Aorta (tissue), 5 donors: ENCODE measurements at regions not wholly inside any gene's neighbourhood (a gene's known extent, or its start where the extent isn't known, plus 50 kb on each side); places are given as distances from the start of the nearest gene placed in this dataset.
"Not testable (repeated sequence)": the region's sequence is repeated elsewhere in the genome, so short reads cannot be mapped to it uniquely, and the experiment has no call there.

ENCODE experiments used
- ATAC-seq: fragments of 200-7000 bp; cut with Tn5 transposase; one replicate; pipeline ENCODE4 v1.9.1; 2022; ENCODE audit warnings: moderate library complexity; ENCODE audit not compliant: low FRiP score
- DNase-seq, 2 donors: peaks; one replicate each; pipeline ENCODE4 v3.0.0-alpha.2; 2020
- H3K27ac ChIP-seq, 2 donors: one replicate each; pipeline ENCODE4 v1.5.1; 2013; ENCODE audit warnings: low read length in 2 of 2, mild to moderate bottlenecking in 2 of 2, moderate library complexity in 2 of 2, control low read depth in 1 of 2, inconsistent platforms in 1 of 2, low read depth in 1 of 2
- H3K27me3 ChIP-seq, 2 donors: one replicate each; pipeline ENCODE4 v1.6.1; 2013; ENCODE audit warnings: control low read depth in 1 of 2, low read length in 1 of 2, mild to moderate bottlenecking in 1 of 2, moderate library complexity in 1 of 2; ENCODE audit not compliant: insufficient read depth in 2 of 2, control insufficient read depth in 1 of 2
- H3K36me3 ChIP-seq, 2 donors: one replicate each; pipeline ENCODE4 v1.6.1; 2013; ENCODE audit warnings: control low read depth in 1 of 2, low read length in 1 of 2, mild to moderate bottlenecking in 1 of 2; ENCODE audit not compliant: insufficient read depth in 2 of 2, control insufficient read depth in 1 of 2
- H3K4me1 ChIP-seq, 2 donors: one replicate each; pipeline ENCODE4 v1.6.1; 2013; ENCODE audit warnings: low read length in 2 of 2, control low read depth in 1 of 2, mild to moderate bottlenecking in 1 of 2, moderate library complexity in 1 of 2; ENCODE audit not compliant: insufficient read depth in 2 of 2, control insufficient read depth in 1 of 2
- H3K4me3 ChIP-seq, 2 donors: one replicate each; pipeline ENCODE4 v1.5.1; 2013; ENCODE audit warnings: low read length in 2 of 2, control low read depth in 1 of 2, mild to moderate bottlenecking in 1 of 2
- H3K9me3 ChIP-seq: one replicate; pipeline ENCODE4 v1.6.1; 2013; ENCODE audit warnings: mild to moderate bottlenecking, low read length; ENCODE audit not compliant: control insufficient read depth
- WGBS, 2 donors: extraction: QIAGEN DNeasy Blood & Tissue Kit; methylation state at CpG; one replicate each; pipeline ENCODE4 v1.1.7; 2013; 5-methylcytosine and 5-hydroxymethylcytosine counted together
- intact Hi-C, 2 donors: fragments of 100-400 bp; cut with DNase I; formaldehyde crosslinking; loops; one replicate each; pipeline versions ENCODE4 v1.14.2 to v1.15.0; 2022
- donor health status: healthy with polysubstance abuse.
- donor health status: Bipolar disorder and iron deficiency.
- donor health status: DM: no; HTN: no; CAD: no.
- donor health status: DM: no; HTN: no; CAD: no.
- donor health status: DM: yes; HTN: yes; CAD: no.

- H3K27me3 ChIP-seq = no peaks in the 10 kb centered on the region
- H3K9me3 ChIP-seq = peaks cover 3% of the 10 kb centered on the region
- intact Hi-C loops = no loop called here
- no peaks in the 10 kb centered on the region for H3K4me1 ChIP-seq
- H3K4me3 ChIP-seq = no peak overlapping the region
- H3K36me3 ChIP-seq = no peaks in the 10 kb centered on the region
- no peak for ATAC-seq
- no peak for DNase-seq
- WGBS, 2 donors = 59 to 66% methylated on average over 7 of the region's 7 CpGs
- H3K27ac ChIP-seq = no peak overlapping the region
Measured at GRCh38 chr5:130316971-130317680, 412.9 kb downstream of the CHSY3 start.

- no peaks in the 10 kb centered on the region for H3K9me3 ChIP-seq
- no peak for ATAC-seq
- no peaks in the 10 kb centered on the region for H3K27me3 ChIP-seq
- 95 to 98% methylated on average over 1 of the region's 1 CpG for WGBS, 2 donors
- DNase-seq = no peak
- intact Hi-C loops = no loop called here
- H3K27ac ChIP-seq = no peak overlapping the region
- no peak overlapping the region for H3K4me3 ChIP-seq
- no peaks in the 10 kb centered on the region for H3K36me3 ChIP-seq
- H3K4me1 ChIP-seq = no peaks in the 10 kb centered on the region
Measured at GRCh38 chr5:130295235-130295634, 391.0 kb downstream of the CHSY3 start.

- DNase-seq, H3K36me3 ChIP-seq, ATAC-seq, H3K4me3 ChIP-seq, intact Hi-C loops, H3K27me3 ChIP-seq, H3K4me1 ChIP-seq, H3K9me3 ChIP-seq, H3K27ac ChIP-seq: not testable (repeated sequence)
- 99 to 100% methylated on average over 3 of the region's 3 CpGs for WGBS, 2 donors
Measured at GRCh38 chr5:130294798-130295197, 390.5 kb downstream of the CHSY3 start.

- Histone ChIP-seq H3K4me1 (peaks cover 0 to 4% of the 10 kb centered on the region in 2 donors), H3K4me3 (no peak overlapping the region), H3K36me3 (no peaks in the 10 kb centered on the region), H3K9me3 (no peaks in the 10 kb centered on the region), H3K27ac (no peak overlapping the region), H3K27me3 (no peaks in the 10 kb centered on the region)
- no peak for DNase-seq
- WGBS, 2 donors = 95% methylated on average over 2 of the region's 2 CpGs
- ATAC-seq = no peak
- intact Hi-C loops = no loop called here
Measured at GRCh38 chr5:130290219-130290618, 386.0 kb downstream of the CHSY3 start.

GRCh38 chr5:130289132-130290088, 385.1 kb downstream of the CHSY3 start:
- H3K36me3 ChIP-seq = no peaks in the 10 kb centered on the region
- peak overlapping the region in 1 of 2 donors; percentile 63 for H3K27ac ChIP-seq
- ATAC-seq = no peak

GRCh38 chr5:130287438-130287837, 383.2 kb downstream of the CHSY3 start:
- Histone ChIP-seq H3K27ac (no peak overlapping the region), H3K4me1 (peaks cover 0 to 4% of the 10 kb centered on the region in 2 donors), H3K4me3 (no peak overlapping the region), H3K9me3 (no peaks in the 10 kb centered on the region), H3K36me3 (no peaks in the 10 kb centered on the region), H3K27me3 (no peaks in the 10 kb centered on the region)
- intact Hi-C loops = loop anchor here in 1 of 2 donors (10.0 kb wide), 1 partner anchor 153 kb away; no protein-coding TSS in a partner anchor
- DNase-seq (no peak), ATAC-seq (no peak)

More at GRCh38 chr5:130289132-130290088, 385.1 kb downstream of the CHSY3 start:
- intact Hi-C loops = loop anchor here in 1 of 2 donors (10.0 kb wide), 1 partner anchor 155 kb away; no protein-coding TSS in a partner anchor
- 33 to 34% methylated on average over 6 of the region's 6 CpGs for WGBS, 2 donors
- Histone ChIP-seq H3K27me3 (no peaks in the 10 kb centered on the region), H3K9me3 (no peaks in the 10 kb centered on the region), H3K4me1 (peaks cover 0 to 4% of the 10 kb centered on the region in 2 donors), H3K4me3 (no peak overlapping the region)
- no peak for DNase-seq

GRCh38 chr5:130286971-130287370, 382.7 kb downstream of the CHSY3 start:
- no peaks in the 10 kb centered on the region for H3K27me3 ChIP-seq
- H3K9me3 ChIP-seq = no peaks in the 10 kb centered on the region
- H3K4me3 ChIP-seq = no peak overlapping the region
- no peaks in the 10 kb centered on the region for H3K36me3 ChIP-seq
- WGBS, 2 donors = 5 to 9% methylated on average over 2 of the region's 2 CpGs
- H3K4me1 ChIP-seq = peaks cover 0 to 4% of the 10 kb centered on the region in 2 donors
- ATAC-seq (no peak), DNase-seq (no peak)
- intact Hi-C loops = loop anchor here in 1 of 2 donors (10.0 kb wide), 1 partner anchor 152 kb away; no protein-coding TSS in a partner anchor
- H3K27ac ChIP-seq = no peak overlapping the region

- Histone ChIP-seq H3K36me3 (no peaks in the 10 kb centered on the region), H3K9me3 (no peaks in the 10 kb centered on the region), H3K27me3 (no peaks in the 10 kb centered on the region), H3K4me3 (no peak overlapping the region), H3K27ac (peak overlapping the region in 1 of 2 donors; percentile 6), H3K4me1 (peaks cover 0 to 3% of the 10 kb centered on the region in 2 donors)
- intact Hi-C loops = loop anchor here (5.0 to 10.0 kb wide), 3 partner anchors 60 to 380 kb away; partner anchors contain the start of gene CHSY3 (in 1 of the 2)
- 3 to 7% methylated on average over 1 of the region's 1 CpG for WGBS, 2 donors
- no peak for DNase-seq
- peak; percentile 74 for ATAC-seq
Measured at GRCh38 chr5:130282049-130282448, 377.8 kb downstream of the CHSY3 start.
